ENCODE measurements at regions not wholly inside any gene's neighbourhood (a gene's known extent, or its start where the extent isn't known, plus 50 kb on each side); places are given as distances from the start of the nearest gene placed in this dataset.

GRCh38 chr3:113105093-113105449, 106.3 kb upstream of the BOC start:
- no peak for ATAC-seq (ENCODE audit: low read depth in 2 of 2)
- H3K9me3 Mint-ChIP-seq = peaks cover 0 to 4% (median 0%) of the 10 kb centered on the region in 7 donors
- no peak overlapping the region for H3K27ac Mint-ChIP-seq
- DNase-seq = no peak
- no peaks in the 10 kb centered on the region for H3K27me3 Mint-ChIP-seq
- H3K4me1 Mint-ChIP-seq = no peaks in the 10 kb centered on the region
- H3K36me3 Mint-ChIP-seq = peaks cover 0 to 8% of the 10 kb centered on the region in 2 donors
- no peak overlapping the region for H3K4me3 Mint-ChIP-seq

- Mint-ChIP-seq H3K27ac (no peak overlapping the region), H3K36me3 (peaks cover 0 to 8% of the 10 kb centered on the region in 2 donors), H3K27me3 (no peaks in the 10 kb centered on the region), H3K4me3 (no peak overlapping the region), H3K9me3 (peaks cover 0 to 3% (median 0%) of the 10 kb centered on the region in 7 donors), H3K4me1 (no peaks in the 10 kb centered on the region)
- ATAC-seq (ENCODE audit: low read depth in 2 of 2) (no peak), DNase-seq (no peak)
These were observed 105.2 kb upstream of the BOC start for GRCh38 chr3:113105966-113106660.

- Mint-ChIP-seq H3K27me3 (no peaks in the 10 kb centered on the region), H3K27ac (no peak overlapping the region), H3K4me1 (no peaks in the 10 kb centered on the region), H3K36me3 (no peaks in the 10 kb centered on the region), H3K4me3 (no peak overlapping the region), H3K9me3 (no peaks in the 10 kb centered on the region)
- DNase-seq (no peak), ATAC-seq (ENCODE audit: low read depth in 2 of 2) (no peak)
These were observed 101.1 kb upstream of the BOC start for GRCh38 chr3:113110267-113110666.

- no peak for DNase-seq
These were observed 100.2 kb upstream of the BOC start for GRCh38 chr3:113111011-113111707.

GRCh38 chr3:113113361-113113760, 98.0 kb upstream of the BOC start:
- Mint-ChIP-seq H3K4me3 (no peak overlapping the region), H3K4me1 (no peaks in the 10 kb centered on the region), H3K36me3 (no peaks in the 10 kb centered on the region), H3K9me3 (no peaks in the 10 kb centered on the region), H3K27me3 (no peaks in the 10 kb centered on the region), H3K27ac (no peak overlapping the region)
- no peak for ATAC-seq (ENCODE audit: low read depth in 2 of 2)
- DNase-seq = no peak

More at GRCh38 chr3:113111011-113111707, 100.2 kb upstream of the BOC start:
- no peaks in the 10 kb centered on the region for H3K27me3 Mint-ChIP-seq
- H3K27ac Mint-ChIP-seq = peak overlapping the region in 1 of 6 donors; percentile 5
- ATAC-seq (ENCODE audit: low read depth in 2 of 2) = no peak
- no peaks in the 10 kb centered on the region for H3K4me1 Mint-ChIP-seq
- no peaks in the 10 kb centered on the region for H3K36me3 Mint-ChIP-seq
- H3K4me3 Mint-ChIP-seq = no peak overlapping the region
- H3K9me3 Mint-ChIP-seq = no peaks in the 10 kb centered on the region

GRCh38 chr3:113117511-113118234, 93.7 kb upstream of the BOC start:
- Mint-ChIP-seq H3K4me1 (no peaks in the 10 kb centered on the region), H3K4me3 (no peak overlapping the region)
- no peak for DNase-seq

GRCh38 chr3:113118336-113118735, 93.0 kb upstream of the BOC start:
- Mint-ChIP-seq H3K27ac (peak overlapping the region in 1 of 6 donors; percentile 40), H3K9me3 (no peaks in the 10 kb centered on the region), H3K27me3 (no peaks in the 10 kb centered on the region), H3K36me3 (no peaks in the 10 kb centered on the region), H3K4me1 (no peaks in the 10 kb centered on the region), H3K4me3 (no peak overlapping the region)
- DNase-seq (no peak), ATAC-seq (ENCODE audit: low read depth in 2 of 2) (no peak)

More at GRCh38 chr3:113117511-113118234, 93.7 kb upstream of the BOC start:
- peak overlapping the region in 1 of 6 donors; percentile 49 for H3K27ac Mint-ChIP-seq
- no peak for ATAC-seq (ENCODE audit: low read depth in 2 of 2)
- H3K9me3 Mint-ChIP-seq = no peaks in the 10 kb centered on the region
- no peaks in the 10 kb centered on the region for H3K27me3 Mint-ChIP-seq
- H3K36me3 Mint-ChIP-seq = no peaks in the 10 kb centered on the region

GRCh38 chr3:113124256-113124830, 87.0 kb upstream of the BOC start:
- Mint-ChIP-seq H3K9me3 (no peaks in the 10 kb centered on the region), H3K27ac (peak overlapping the region in 1 of 6 donors; percentile 80), H3K36me3 (peaks cover 0 to 4% of the 10 kb centered on the region in 2 donors), H3K4me3 (no peak overlapping the region), H3K4me1 (no peaks in the 10 kb centered on the region), H3K27me3 (no peaks in the 10 kb centered on the region)
- ATAC-seq (ENCODE audit: low read depth in 2 of 2) = no peak
- no peak for DNase-seq

- ATAC-seq (ENCODE audit: low read depth in 2 of 2) = no peak
These were observed 85.4 kb upstream of the BOC start for GRCh38 chr3:113125951-113126350.

GRCh38 chr3:113128386-113129015, 82.9 kb upstream of the BOC start:
- Mint-ChIP-seq H3K36me3 (peaks cover 0 to 8% of the 10 kb centered on the region in 2 donors), H3K4me3 (no peak overlapping the region), H3K9me3 (no peaks in the 10 kb centered on the region), H3K27me3 (no peaks in the 10 kb centered on the region), H3K27ac (no peak overlapping the region), H3K4me1 (no peaks in the 10 kb centered on the region)
- DNase-seq (no peak), ATAC-seq (ENCODE audit: low read depth in 2 of 2) (no peak)

More at GRCh38 chr3:113125951-113126350, 85.4 kb upstream of the BOC start:
- DNase-seq = no peak
- Mint-ChIP-seq H3K27me3 (no peaks in the 10 kb centered on the region), H3K27ac (no peak overlapping the region), H3K4me3 (no peak overlapping the region), H3K9me3 (no peaks in the 10 kb centered on the region), H3K4me1 (no peaks in the 10 kb centered on the region), H3K36me3 (peaks cover 0 to 8% of the 10 kb centered on the region in 2 donors)

GRCh38 chr3:113129168-113129567, 82.2 kb upstream of the BOC start:
- Mint-ChIP-seq H3K36me3 (peaks cover 0 to 8% of the 10 kb centered on the region in 2 donors), H3K4me3 (peak overlapping the region in 1 of 8 donors; percentile 35), H3K27me3 (no peaks in the 10 kb centered on the region), H3K9me3 (no peaks in the 10 kb centered on the region), H3K27ac (no peak overlapping the region), H3K4me1 (no peaks in the 10 kb centered on the region)
- DNase-seq = no peak
- no peak for ATAC-seq (ENCODE audit: low read depth in 2 of 2)

- Mint-ChIP-seq H3K9me3 (peaks cover 0 to 3% (median 0%) of the 10 kb centered on the region in 7 donors), H3K4me3 (no peak overlapping the region), H3K4me1 (no peaks in the 10 kb centered on the region), H3K27me3 (no peaks in the 10 kb centered on the region), H3K27ac (peak overlapping the region in 1 of 6 donors; percentile 1), H3K36me3 (peaks cover 0 to 8% of the 10 kb centered on the region in 2 donors)
- no peak for DNase-seq
- ATAC-seq (ENCODE audit: low read depth in 2 of 2) = no peak
These were observed 78.8 kb upstream of the BOC start for GRCh38 chr3:113132571-113132996.

GRCh38 chr3:113133140-113133539, 78.2 kb upstream of the BOC start:
- ATAC-seq (ENCODE audit: low read depth in 2 of 2) (no peak), DNase-seq (no peak)
- H3K36me3 Mint-ChIP-seq = peaks cover 0 to 6% of the 10 kb centered on the region in 2 donors
- H3K4me3 Mint-ChIP-seq = no peak overlapping the region
- no peaks in the 10 kb centered on the region for H3K4me1 Mint-ChIP-seq
- H3K27ac Mint-ChIP-seq = no peak overlapping the region
- peaks cover 0 to 9% (median 0%) of the 10 kb centered on the region in 7 donors for H3K9me3 Mint-ChIP-seq
- no peaks in the 10 kb centered on the region for H3K27me3 Mint-ChIP-seq

Data from naive B cell (primary cell).